ENCODE measurements at regions not wholly inside any gene's neighbourhood (a gene's known extent, or its start where the extent isn't known, plus 50 kb on each side); places are given as distances from the start of the nearest gene placed in this dataset.

GRCh38 chr7:124376111-124376510, 343.2 kb upstream of the TMEM229A start:
- H3K4me1 Mint-ChIP-seq: peaks cover 4% of the 10 kb centered on the region; the same call in 2 of the 3 replicates

More at GRCh38 chr7:124376111-124376510, 343.2 kb upstream of the TMEM229A start:
- H3K27me3 Mint-ChIP-seq (ENCODE audit: insufficient read depth, low read depth, poor library complexity): peaks cover 2% of the 10 kb centered on the region
- no peak overlapping the region for H3K4me3 Mint-ChIP-seq
- Histone ChIP-seq H2AFZ (no peak overlapping the region), H3K4me1 (ENCODE audit: insufficient read depth) (no peaks in the 10 kb centered on the region), H3K79me2 (replicated peaks; ENCODE audit: insufficient read depth) (no peaks in the 10 kb centered on the region), H3K36me3 (ENCODE audit: insufficient read depth) (no peaks in the 10 kb centered on the region), H4K20me1 (replicated peaks; ENCODE audit: insufficient read depth) (no peaks in the 10 kb centered on the region), H3K4me2 (no peak overlapping the region), H3K4me3 (no peak overlapping the region), H3K27me3 (ENCODE audit: insufficient read depth) (no peaks in the 10 kb centered on the region), H3K9me2 (ENCODE audit: insufficient read depth) (no peaks in the 10 kb centered on the region), H3K27ac (ENCODE audit: low read depth) (no peak overlapping the region), H3F3A (replicated peaks; ENCODE audit: low read depth) (no peaks in the 10 kb centered on the region)
- H3K9me3 Mint-ChIP-seq: no peaks in the 10 kb centered on the region
- no peak for DNase-seq (ENCODE audit: low spot score)
- no peak for TF ChIP-seq JUNB (IDR thresholded peaks at IDR 0.05; ENCODE audit: unreplicated experiment)
- TF ChIP-seq ZNF114 (CRISPR knock-in tag; IDR thresholded peaks at IDR 0.05): no peak
- no peak for TF ChIP-seq REST (IDR thresholded peaks at IDR 0.05; ENCODE audit: unreplicated experiment)
- TF ChIP-seq CTCF (conservative IDR thresholded peaks at IDR 0.05; ENCODE audit: low read depth in 2 of 2): no peak
- TF ChIP-seq NANOG (IDR thresholded peaks at IDR 0.05; ENCODE audit: borderline replicate concordance): no peak
- no peak for TF ChIP-seq STAT1 (IDR thresholded peaks at IDR 0.05; ENCODE audit: unreplicated experiment)
- TF ChIP-seq CREB1 (CRISPR knock-in tag; IDR thresholded peaks at IDR 0.05; ENCODE audit: low read depth): no peak
- no peak for TF ChIP-seq POLR2AphosphoS5 (IDR thresholded peaks at IDR 0.05; ENCODE audit: low read depth)
- no peak for TF ChIP-seq ZNF331 (CRISPR knock-in tag; IDR thresholded peaks at IDR 0.05; ENCODE audit: low read depth)
- no peak for TF ChIP-seq ZNF462 (CRISPR knock-in tag; IDR thresholded peaks at IDR 0.05)
- no peak for TF ChIP-seq EZH2 (IDR thresholded peaks at IDR 0.05; ENCODE audit: low read depth, unreplicated experiment)
- TF ChIP-seq ETS1 (IDR thresholded peaks at IDR 0.05): no peak
- no peak for TF ChIP-seq EZH2phosphoT487 (IDR thresholded peaks at IDR 0.05; ENCODE audit: unreplicated experiment)
- ATAC-seq: no peak
- no peak overlapping the region for H3K27ac Mint-ChIP-seq
- no peaks in the 10 kb centered on the region for H3K36me3 Mint-ChIP-seq (ENCODE audit: low read depth)

Measured in GM23338 (cell line).